GM23338 (cell line): ENCODE measurements at regions not wholly inside any gene's neighbourhood (a gene's known extent, or its start where the extent isn't known, plus 50 kb on each side); places are given as distances from the start of the nearest gene placed in this dataset.

Experiments used
- ATAC-seq: fragments of 200-7000 bp; cut with Tn5 transposase; 3 replicates; pipeline ENCODE4 v1.9.1; 2020
- DNase-seq: peaks from one replicate; pipeline ENCODE4 v3.0.0-alpha.2; 2015; ENCODE audit warnings: low spot score
- H2AFZ ChIP-seq: fragments of 200-600 bp; sonication (generic); 2 replicates; pipeline ENCODE4 v1.8.0; 2016; ENCODE audit warnings: antibody characterized with exemption, mild to moderate bottlenecking, moderate library complexity
- H3F3A ChIP-seq: fragments of 200-600 bp; sonication (generic); replicated peaks from 2 replicates; pipeline ENCODE4 v1.8.0; 2017; ENCODE audit warnings: antibody characterized with exemption, mixed run types, low read depth
- H3K27ac ChIP-seq: fragments of 200-600 bp; sonication (generic); 2 replicates; pipeline ENCODE4 v1.6.1; 2016; ENCODE audit warnings: low read depth
- H3K27me3 ChIP-seq: fragments of 200-600 bp; sonication (generic); 2 replicates; pipeline ENCODE4 v1.8.0; 2016; ENCODE audit warnings: mild to moderate bottlenecking, mixed run types, moderate library complexity; ENCODE audit not compliant: insufficient read depth
- H3K36me3 ChIP-seq: fragments of 200-600 bp; sonication (generic); 2 replicates; pipeline ENCODE4 v1.8.0; 2016; ENCODE audit warnings: mild to moderate bottlenecking; ENCODE audit not compliant: insufficient read depth
- H3K4me1 ChIP-seq: fragments of 200-600 bp; sonication (generic); 2 replicates; pipeline ENCODE4 v1.8.0; 2016; ENCODE audit warnings: mild to moderate bottlenecking, moderate library complexity; ENCODE audit not compliant: insufficient read depth
- H3K4me2 ChIP-seq: fragments of 200-600 bp; sonication (generic); 2 replicates; pipeline ENCODE4 v1.7.1; 2017; ENCODE audit warnings: mixed run types
- H3K4me3 ChIP-seq: fragments of 200-600 bp; sonication (generic); 2 replicates; pipeline ENCODE4 v1.6.1; 2016; ENCODE audit warnings: mixed run types
- H3K79me2 ChIP-seq: fragments of 200-600 bp; sonication (generic); replicated peaks from 2 replicates; pipeline ENCODE4 v1.8.0; 2017; ENCODE audit warnings: mild to moderate bottlenecking; ENCODE audit not compliant: insufficient read depth
- H3K9me2 ChIP-seq: fragments of 200-600 bp; sonication (generic); 2 replicates; pipeline ENCODE4 v1.8.0; 2017; ENCODE audit not compliant: insufficient read depth
- H4K20me1 ChIP-seq: fragments of 200-600 bp; sonication (generic); replicated peaks from 2 replicates; pipeline ENCODE4 v1.8.0; 2017; ENCODE audit warnings: mild to moderate bottlenecking; ENCODE audit not compliant: insufficient read depth
- H3K27ac Mint-ChIP-seq: 2 replicates; pipeline ENCODE4 v1.8.0; 2020; ENCODE audit warnings: inconsistent platforms, mild to moderate bottlenecking, moderate library complexity, mixed read lengths
- H3K27me3 Mint-ChIP-seq: 3 replicates; pipeline ENCODE4 v1.8.0; 2022; ENCODE audit warnings: low read depth, mild to moderate bottlenecking, moderate library complexity, mixed read lengths, inconsistent platforms; ENCODE audit not compliant: insufficient read depth, poor library complexity
- H3K36me3 Mint-ChIP-seq: 3 replicates; pipeline ENCODE4 v1.8.0; 2021; ENCODE audit warnings: low read depth, mild to moderate bottlenecking, inconsistent platforms, moderate library complexity, mixed read lengths
- H3K4me1 Mint-ChIP-seq: 3 replicates; pipeline ENCODE4 v1.8.0; 2020; ENCODE audit warnings: mild to moderate bottlenecking, inconsistent platforms, mixed read lengths
- H3K4me3 Mint-ChIP-seq: 3 replicates; pipeline ENCODE4 v1.8.0; 2021; ENCODE audit warnings: moderate library complexity, mild to moderate bottlenecking, inconsistent platforms, mixed read lengths
- H3K9me3 Mint-ChIP-seq: 3 replicates; pipeline ENCODE4 v1.8.0; 2020; ENCODE audit warnings: moderate library complexity, mild to moderate bottlenecking, inconsistent platforms, mixed read lengths
- CREB1 ChIP-seq: fragments of 250-450 bp; sonication (Bioruptor Pico); IDR thresholded peaks from 2 replicates; pipeline ENCODE4 v1.5.0; 2020; ENCODE audit warnings: low read depth, mild to moderate bottlenecking, moderate library complexity
- CTCF ChIP-seq, 2 experiments: fragments of 200-600 bp in 1 of 2; sonication (generic) in 1 of 2; conservative IDR thresholded peaks; 2 replicates each; pipeline versions ENCODE4 v1.5.1 to v1.6.1; 2016 to 2017; ENCODE audit warnings: antibody characterized with exemption in 2 of 2, low read depth in 2 of 2, mild to moderate bottlenecking in 2 of 2, moderate library complexity in 1 of 2
- EZH2phosphoT487 ChIP-seq: fragments of 200-600 bp; sonication (generic); IDR thresholded peaks from one replicate; pipeline ENCODE4 v1.8.1; 2018; ENCODE audit warnings: antibody characterized with exemption; ENCODE audit not compliant: unreplicated experiment
- JUNB ChIP-seq: IDR thresholded peaks from one replicate; pipeline ENCODE4 v1.6.1; 2016; ENCODE audit warnings: antibody characterized with exemption; ENCODE audit not compliant: unreplicated experiment
- NANOG ChIP-seq: IDR thresholded peaks from 2 replicates; pipeline ENCODE4 v1.6.1; 2016; ENCODE audit warnings: antibody characterized with exemption, borderline replicate concordance
- POLR2AphosphoS5 ChIP-seq: IDR thresholded peaks from 2 replicates; pipeline ENCODE4 v1.6.1; 2016; ENCODE audit warnings: antibody characterized with exemption, low read depth
- REST ChIP-seq: IDR thresholded peaks from one replicate; pipeline ENCODE4 v1.6.1; 2018; ENCODE audit warnings: antibody characterized with exemption; ENCODE audit not compliant: unreplicated experiment
- STAT1 ChIP-seq: IDR thresholded peaks from one replicate; pipeline ENCODE4 v1.6.1; 2016; ENCODE audit warnings: antibody characterized with exemption; ENCODE audit not compliant: unreplicated experiment
- ZNF331 ChIP-seq: fragments of 250-450 bp; sonication (Bioruptor Pico); IDR thresholded peaks from 2 replicates; pipeline ENCODE4 v1.5.0; 2020; ENCODE audit warnings: low read depth, mild to moderate bottlenecking, moderate library complexity

GRCh38 chr17:77388384-77389306 is 247.9 kb downstream of the SEC14L1 start:
- H3K9me3 Mint-ChIP-seq = no peaks in the 10 kb centered on the region; the same call in 2 of the 3 replicates
- Histone ChIP-seq H3K27me3 (no peaks in the 10 kb centered on the region), H3K4me3 (no peak overlapping the region), H3K4me1 (peaks cover 58% of the 10 kb centered on the region), H2AFZ (no peak overlapping the region), H3K4me2 (peak overlapping the region; percentile 55), H3K27ac (0 out of 2 replicates have a peak overlapping the region, but pooled peaks have one; percentile 63), H4K20me1 (peaks cover 19% of the 10 kb centered on the region), H3K36me3 (no peaks in the 10 kb centered on the region), H3K79me2 (peaks cover 91% of the 10 kb centered on the region), H3K9me2 (no peaks in the 10 kb centered on the region), H3F3A (peaks cover 15% of the 10 kb centered on the region; the same call in 1 of the 2 replicates)
- DNase-seq = no peak
- H3K4me3 Mint-ChIP-seq = no peak overlapping the region
- peaks cover 28% of the 10 kb centered on the region for H3K27me3 Mint-ChIP-seq
- H3K27ac Mint-ChIP-seq = peak overlapping the region; percentile 80; the same call in 1 of the 2 replicates
- peaks cover 80% of the 10 kb centered on the region for H3K4me1 Mint-ChIP-seq
- H3K36me3 Mint-ChIP-seq = no peaks in the 10 kb centered on the region; the same call in 2 of the 3 replicates
- no peak for ATAC-seq
- TF ChIP-seq POLR2AphosphoS5 = no peak
- no peak for TF ChIP-seq STAT1
- TF ChIP-seq CTCF (conservative IDR thresholded peaks at IDR 0.05; ENCODE audit: low read depth in 2 of 2) = no peak
- no peak for TF ChIP-seq REST
- no peak for TF ChIP-seq JUNB

- H3K27ac ChIP-seq = peak overlapping the region; percentile 97
- H3K27me3 ChIP-seq = no peaks in the 10 kb centered on the region
- no peak overlapping the region for H2AFZ ChIP-seq
- peaks cover 28% of the 10 kb centered on the region for H3K27me3 Mint-ChIP-seq
- H3K79me2 ChIP-seq = peaks cover 91% of the 10 kb centered on the region
- H3K36me3 Mint-ChIP-seq = no peaks in the 10 kb centered on the region; the same call in 2 of the 3 replicates
- no peak overlapping the region for H3K27ac Mint-ChIP-seq
- ATAC-seq (no peak), DNase-seq (no peak)
- H3K4me3 ChIP-seq = no peak overlapping the region
- peaks cover 66% of the 10 kb centered on the region for H3K4me1 ChIP-seq
- peaks cover 25% of the 10 kb centered on the region for H4K20me1 ChIP-seq
- H3F3A ChIP-seq = peaks cover 15% of the 10 kb centered on the region; the same call in 1 of the 2 replicates
- H3K9me2 ChIP-seq = no peaks in the 10 kb centered on the region
- H3K4me1 Mint-ChIP-seq = peaks cover 80% of the 10 kb centered on the region
- no peaks in the 10 kb centered on the region for H3K36me3 ChIP-seq
- H3K4me3 Mint-ChIP-seq = peak overlapping the region; percentile 30; the same call in 1 of the 3 replicates
- peak overlapping the region; percentile 82 for H3K4me2 ChIP-seq
- H3K9me3 Mint-ChIP-seq = no peaks in the 10 kb centered on the region; the same call in 2 of the 3 replicates
- TF ChIP-seq ZNF331 (CRISPR knock-in tag) = no peak
- no peak for TF ChIP-seq NANOG
- TF ChIP-seq CTCF (conservative IDR thresholded peaks at IDR 0.05; ENCODE audit: low read depth in 2 of 2) = no peak
- TF ChIP-seq REST = no peak
- no peak for TF ChIP-seq POLR2AphosphoS5
- no peak for TF ChIP-seq EZH2phosphoT487
- TF ChIP-seq STAT1 = no peak
- TF ChIP-seq CREB1 (CRISPR knock-in tag) = no peak
- TF ChIP-seq JUNB = no peak
Observed at GRCh38 chr17:77390870-77391269, 250.1 kb downstream of the SEC14L1 start.
